ENCODE measurements at regions not wholly inside any gene's neighbourhood (a gene's known extent, or its start where the extent isn't known, plus 50 kb on each side); places are given as distances from the start of the nearest gene placed in this dataset.

DNA sequence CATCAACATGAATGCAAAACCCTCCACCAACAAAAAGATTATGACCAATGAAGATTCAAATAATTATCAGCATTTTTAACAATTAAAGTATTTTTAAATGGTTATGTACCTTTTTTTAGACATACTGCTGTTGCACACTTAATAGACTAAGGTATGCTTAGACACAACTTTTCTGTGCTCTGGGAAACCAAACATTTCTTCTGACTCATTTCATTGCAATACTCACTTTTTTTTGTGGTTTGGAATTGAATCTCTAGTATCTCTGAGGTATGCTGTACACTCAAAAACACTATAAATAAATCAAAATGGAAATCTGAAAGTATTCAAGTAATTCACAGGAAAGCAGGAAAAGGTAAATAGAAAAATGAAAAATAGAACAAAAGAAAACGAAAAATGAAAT, 247.9 kb upstream of the POU3F3 start:
- TF ChIP-seq, protein P1, sequence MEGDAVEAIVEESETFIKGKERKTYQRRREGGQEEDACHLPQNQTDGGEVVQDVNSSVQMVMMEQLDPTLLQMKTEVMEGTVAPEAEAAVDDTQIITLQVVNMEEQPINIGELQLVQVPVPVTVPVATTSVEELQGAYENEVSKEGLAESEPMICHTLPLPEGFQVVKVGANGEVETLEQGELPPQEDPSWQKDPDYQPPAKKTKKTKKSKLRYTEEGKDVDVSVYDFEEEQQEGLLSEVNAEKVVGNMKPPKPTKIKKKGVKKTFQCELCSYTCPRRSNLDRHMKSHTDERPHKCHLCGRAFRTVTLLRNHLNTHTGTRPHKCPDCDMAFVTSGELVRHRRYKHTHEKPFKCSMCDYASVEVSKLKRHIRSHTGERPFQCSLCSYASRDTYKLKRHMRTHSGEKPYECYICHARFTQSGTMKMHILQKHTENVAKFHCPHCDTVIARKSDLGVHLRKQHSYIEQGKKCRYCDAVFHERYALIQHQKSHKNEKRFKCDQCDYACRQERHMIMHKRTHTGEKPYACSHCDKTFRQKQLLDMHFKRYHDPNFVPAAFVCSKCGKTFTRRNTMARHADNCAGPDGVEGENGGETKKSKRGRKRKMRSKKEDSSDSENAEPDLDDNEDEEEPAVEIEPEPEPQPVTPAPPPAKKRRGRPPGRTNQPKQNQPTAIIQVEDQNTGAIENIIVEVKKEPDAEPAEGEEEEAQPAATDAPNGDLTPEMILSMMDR (IDR thresholded peaks at IDR 0.05), result no peak
- TF ChIP-seq POLR2AphosphoS5 (IDR thresholded peaks at IDR 0.05), result no peak
